ENCODE measurements at regions not wholly inside any gene's neighbourhood (a gene's known extent, or its start where the extent isn't known, plus 50 kb on each side); places are given as distances from the start of the nearest gene placed in this dataset.

GRCh38 chr20:43859994-43860393, 54.7 kb upstream of the TOX2 start:
- no peak for TF ChIP-seq CTCF (IDR thresholded peaks at IDR 0.05)
- TF ChIP-seq POLR2A (IDR thresholded peaks at IDR 0.05): no peak
